GM18858 (cell line): ENCODE measurements at regions not wholly inside any gene's neighbourhood (a gene's known extent, or its start where the extent isn't known, plus 50 kb on each side); places are given as distances from the start of the nearest gene placed in this dataset.
"Not testable (repeated sequence)": the region's sequence is repeated elsewhere in the genome, so short reads cannot be mapped to it uniquely, and the experiment has no call there.

ENCODE experiments used
- ATAC-seq: cut with Tn5 transposase; IDR thresholded peaks from one replicate; pipeline ENCODE4 v1.9.1; 2021; ENCODE audit not compliant: unreplicated experiment

DNA sequence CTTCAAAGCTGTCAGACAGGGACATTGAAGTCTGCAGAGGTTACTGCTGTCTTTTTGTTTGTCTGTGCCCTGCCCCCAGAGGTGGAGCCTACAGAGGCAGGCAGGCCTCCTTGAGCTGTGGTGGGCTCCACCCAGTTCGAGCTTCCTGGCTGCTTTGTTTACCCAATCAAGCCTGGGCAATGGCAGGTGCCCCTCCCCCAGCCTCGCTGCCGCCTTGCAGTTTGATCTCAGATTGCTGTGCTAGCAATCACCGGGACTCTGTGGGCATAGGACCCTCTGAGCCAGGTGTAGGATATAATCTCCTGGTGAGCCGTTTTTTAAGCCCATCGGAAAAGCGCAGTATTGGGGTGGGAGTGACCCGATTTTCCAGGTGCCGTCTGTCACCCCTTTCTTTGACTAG lies 586.8 kb downstream of the ARL4A start:
- not testable (repeated sequence) for ATAC-seq

- ATAC-seq, result no peak
Measured at GRCh38 chr7:13276977-13277376, 589.5 kb downstream of the ARL4A start.

GRCh38 chr7:13278020-13278419 lies 590.6 kb downstream of the ARL4A start:
- ATAC-seq, result no peak

- ATAC-seq, result no peak
Measured at GRCh38 chr7:13279854-13280435, 592.5 kb downstream of the ARL4A start.

GRCh38 chr7:13282377-13282980 lies 595.0 kb downstream of the ARL4A start:
- ATAC-seq, result no peak

DNA sequence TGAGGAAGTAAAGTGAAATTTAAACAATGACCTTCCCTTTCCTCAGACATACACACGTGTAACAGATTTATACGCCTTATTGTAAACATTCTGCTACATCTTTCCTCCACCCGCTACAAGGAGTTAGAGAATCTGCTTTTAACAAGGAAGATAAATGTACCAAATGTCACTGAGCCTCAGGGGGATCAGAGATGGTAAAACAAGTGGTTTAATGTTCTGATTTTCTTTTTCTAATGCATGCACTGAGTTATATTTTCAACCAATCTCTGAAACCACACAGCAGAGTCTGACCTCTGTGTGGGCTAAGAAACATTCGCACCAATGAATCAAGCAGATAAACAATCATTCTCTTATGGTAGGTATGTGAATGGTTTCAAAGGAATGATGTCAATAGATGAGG lies 599.5 kb downstream of the ARL4A start:
- ATAC-seq, result no peak

DNA sequence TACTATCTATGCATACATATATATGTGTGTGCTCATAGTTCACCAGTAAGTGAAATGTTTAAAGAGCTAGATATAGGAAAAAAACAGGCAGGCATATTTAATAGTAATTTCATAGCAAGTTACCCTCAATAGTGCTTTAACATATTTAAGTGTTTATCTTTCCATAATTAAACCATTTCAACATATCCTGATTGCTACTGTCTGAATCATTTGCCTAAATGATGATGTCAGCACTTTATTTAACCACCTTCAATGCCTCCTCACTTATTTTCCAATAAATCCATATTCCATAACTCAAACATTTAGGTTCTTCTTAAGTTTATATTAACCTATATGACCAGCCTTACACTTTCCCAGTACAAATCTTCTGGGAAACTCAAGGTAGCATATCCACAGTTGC lies 601.1 kb downstream of the ARL4A start:
- ATAC-seq, result no peak

DNA sequence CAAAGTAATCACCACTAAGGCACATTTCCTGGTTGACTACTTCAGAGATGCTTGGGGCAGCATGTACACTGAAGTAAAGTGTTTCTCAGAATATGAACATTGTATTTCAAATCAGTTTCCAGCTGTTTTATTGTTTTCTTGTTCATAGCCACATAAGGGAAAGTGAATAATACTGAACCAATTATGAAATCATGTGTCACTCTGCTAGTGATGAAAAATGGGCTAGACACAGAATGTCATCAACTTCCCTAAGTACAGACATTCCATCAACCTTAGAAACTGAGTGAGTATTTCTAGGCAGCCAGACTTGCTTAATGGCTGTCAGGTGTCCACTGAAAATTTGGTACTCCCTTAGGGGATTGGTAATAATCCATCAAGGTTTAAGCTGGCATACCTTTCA lies 603.5 kb downstream of the ARL4A start:
- ATAC-seq, result no peak

DNA sequence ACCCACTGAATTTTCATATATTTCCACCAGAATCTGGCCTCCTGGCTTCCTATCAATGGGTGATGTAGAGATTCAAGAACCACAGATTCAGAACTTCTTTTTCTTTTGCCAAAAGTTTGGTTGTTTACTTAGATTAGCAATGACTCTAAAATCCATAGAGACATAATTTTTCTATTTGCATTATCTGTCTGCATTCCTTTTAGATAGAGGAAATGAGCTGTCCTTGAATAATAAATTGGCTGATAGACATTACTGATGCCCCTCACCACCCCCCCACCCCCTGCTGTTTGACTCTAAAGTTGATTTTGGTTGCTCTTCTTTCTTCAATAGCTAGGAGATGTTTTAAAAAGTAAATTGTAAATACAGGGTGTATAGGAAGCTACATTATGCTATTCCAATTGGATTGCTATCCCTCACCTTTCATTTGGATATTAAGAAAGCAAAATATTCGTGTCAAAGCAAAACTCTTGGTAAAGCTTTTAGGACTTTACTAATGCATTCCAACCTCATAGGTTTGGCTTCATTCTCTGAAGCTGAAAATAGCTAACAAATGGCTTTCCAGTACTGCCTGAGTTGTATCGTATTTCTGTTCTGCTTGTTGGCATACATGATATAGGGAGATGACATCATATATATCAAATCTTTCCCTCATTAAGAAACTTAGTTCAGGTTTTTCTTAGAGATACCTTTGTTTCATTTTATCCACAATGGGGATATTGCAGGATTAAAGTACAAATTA lies 606.0 kb downstream of the ARL4A start:
- ATAC-seq, result no peak

DNA sequence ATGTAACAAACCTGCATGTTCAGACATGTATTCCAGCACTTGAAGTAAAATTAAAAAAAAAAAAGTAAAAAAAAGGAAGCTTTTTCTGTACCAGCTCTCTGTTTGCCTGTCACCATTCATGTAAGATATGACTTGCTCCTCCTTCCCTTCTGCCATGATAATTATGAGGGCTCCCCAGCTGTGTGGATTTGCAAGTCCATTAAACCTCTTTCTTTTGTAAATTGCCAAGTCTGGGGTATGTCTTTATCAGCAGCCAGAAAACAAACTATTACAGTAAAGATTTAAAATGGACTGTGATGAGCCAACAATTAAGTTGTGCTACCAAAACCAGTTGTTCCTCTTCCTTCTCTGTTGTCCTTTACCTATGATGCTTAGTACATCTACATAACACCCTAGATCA lies 619.6 kb downstream of the ARL4A start:
- ATAC-seq, result no peak

DNA sequence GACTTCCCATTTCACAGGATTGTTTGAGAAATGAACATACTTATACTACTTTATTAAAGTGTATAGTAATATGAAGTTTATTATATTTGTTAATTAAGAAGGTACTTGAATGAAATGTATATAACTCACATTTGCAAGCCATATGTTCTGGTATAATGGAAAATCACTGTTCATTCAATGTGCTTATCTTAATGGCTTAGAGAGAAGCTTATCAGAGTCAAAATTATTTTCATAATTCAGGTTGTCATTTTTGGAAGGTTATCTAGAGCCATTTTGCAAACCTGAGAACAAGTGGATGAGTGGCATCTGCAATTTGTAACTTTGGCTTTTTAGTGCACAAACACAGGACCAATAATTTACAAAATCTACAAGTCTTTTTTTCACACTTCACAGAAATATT lies 621.0 kb downstream of the ARL4A start:
- ATAC-seq, result no peak

GRCh38 chr7:13309535-13309934 lies 622.1 kb downstream of the ARL4A start:
- no peak for ATAC-seq

- ATAC-seq, result no peak
Measured at GRCh38 chr7:13312307-13312706, 624.9 kb downstream of the ARL4A start.

GRCh38 chr7:13320333-13320732 lies 632.9 kb downstream of the ARL4A start:
- no peak for ATAC-seq

DNA sequence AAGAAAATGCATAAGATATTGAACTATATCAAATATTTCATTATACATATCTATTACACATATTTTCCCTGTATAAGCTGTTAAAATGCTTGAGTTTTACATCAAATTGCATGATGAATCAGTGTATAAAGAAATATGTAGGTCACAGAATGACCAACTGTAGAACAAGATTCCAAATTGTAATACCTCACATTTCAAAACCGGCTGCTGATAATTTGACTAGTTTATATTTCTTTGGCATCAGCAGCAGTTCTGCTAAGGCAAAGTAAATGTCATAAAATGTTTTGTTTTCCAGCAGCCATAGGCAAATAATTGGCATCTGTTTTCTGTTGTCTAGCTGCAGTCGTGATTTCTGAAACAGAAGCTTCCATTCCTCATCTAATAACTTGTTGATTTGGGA lies 633.9 kb downstream of the ARL4A start:
- ATAC-seq, result no peak

GRCh38 chr7:13322126-13322525 lies 634.7 kb downstream of the ARL4A start:
- no peak for ATAC-seq

- no peak for ATAC-seq
Measured at GRCh38 chr7:13327669-13328068, 640.2 kb downstream of the ARL4A start.

DNA sequence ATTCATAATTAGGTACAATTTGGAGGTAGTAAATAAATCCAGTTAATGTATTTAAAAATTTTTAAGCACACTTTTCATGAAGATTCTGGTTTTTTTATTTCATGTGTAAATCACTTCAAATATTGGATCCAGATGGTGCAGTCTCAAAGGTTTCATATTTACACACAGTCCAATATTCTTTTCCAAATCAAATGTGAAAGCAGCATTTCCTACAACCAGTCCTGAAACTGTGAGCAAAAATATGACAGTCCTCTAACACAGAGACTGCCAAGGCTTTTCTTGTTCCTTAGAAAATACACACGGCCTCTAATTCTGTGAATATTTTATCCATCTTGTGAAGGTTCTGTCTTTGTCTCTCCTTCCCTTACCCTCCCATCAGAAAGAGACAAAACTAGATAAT lies 645.9 kb downstream of the ARL4A start:
- no peak for ATAC-seq

GRCh38 chr7:13336227-13336626 lies 648.8 kb downstream of the ARL4A start:
- no peak for ATAC-seq

DNA sequence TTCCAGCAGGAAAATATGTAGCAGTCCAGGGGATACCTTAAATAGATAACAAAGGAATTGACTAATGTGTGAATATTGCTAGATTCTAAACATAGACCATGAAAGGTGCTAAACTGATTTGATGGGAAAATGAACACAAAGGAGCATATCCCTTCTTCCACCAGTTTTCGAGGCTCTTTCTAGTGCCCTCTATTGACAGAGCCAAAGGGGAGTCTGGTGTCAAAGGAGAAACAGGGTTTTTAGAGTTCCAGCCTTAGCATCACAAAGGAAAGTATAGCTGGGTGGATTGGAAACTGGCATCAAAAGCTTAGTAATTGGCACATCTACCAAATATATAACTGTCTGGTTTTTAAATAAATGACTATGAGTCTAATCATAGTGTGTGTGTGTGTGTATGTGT lies 636.8 kb downstream of the ETV1 start:
- no peak for ATAC-seq

DNA sequence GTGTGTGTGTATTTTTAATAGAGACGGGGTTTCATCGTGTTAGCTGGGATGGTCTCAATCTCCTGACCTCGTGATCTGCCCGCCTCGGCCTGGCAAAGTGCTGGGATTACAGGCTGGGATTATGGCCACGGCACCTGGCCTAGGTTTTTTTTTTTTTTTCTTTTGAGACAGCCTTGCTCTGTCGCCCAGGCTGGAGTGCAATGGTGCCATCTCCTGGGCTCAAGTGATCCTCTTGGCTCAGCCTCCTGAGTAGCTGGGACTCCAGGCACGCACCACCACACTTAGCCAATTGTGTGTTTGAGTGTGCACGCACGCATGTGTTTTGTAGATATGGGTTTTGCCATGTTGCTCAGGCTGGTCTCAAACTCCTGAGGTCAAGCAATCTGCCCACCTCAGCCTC lies 629.8 kb downstream of the ETV1 start:
- ATAC-seq, result no peak

GRCh38 chr7:13386741-13387140 lies 602.7 kb downstream of the ETV1 start:
- no peak for ATAC-seq

DNA sequence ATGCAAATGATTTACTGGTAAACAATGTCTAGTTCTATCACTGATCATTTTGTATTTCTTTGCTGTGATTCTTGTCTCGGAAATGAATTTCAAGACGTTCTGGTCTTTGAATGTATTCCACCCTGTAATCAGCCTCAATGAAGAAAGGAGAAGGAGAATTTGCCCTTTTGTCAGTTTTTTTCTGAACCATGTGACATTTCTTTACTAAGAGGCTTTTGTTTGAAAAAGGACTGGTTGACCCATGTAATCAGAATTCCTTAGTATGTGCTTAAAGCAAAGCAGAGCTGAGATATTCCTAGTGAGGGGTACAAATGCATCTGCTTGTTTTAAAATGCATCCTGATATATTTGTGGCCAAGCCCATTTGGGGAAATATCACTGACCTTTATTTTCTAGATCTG lies 581.6 kb downstream of the ETV1 start:
- ATAC-seq, result no peak
